GM19025 (cell line): ENCODE measurements at regions not wholly inside any gene's neighbourhood (a gene's known extent, or its start where the extent isn't known, plus 50 kb on each side); places are given as distances from the start of the nearest gene placed in this dataset.

Experiments used
- ATAC-seq: cut with Tn5 transposase; IDR thresholded peaks from one replicate; pipeline ENCODE4 v1.9.1; 2021; ENCODE audit warnings: mild to moderate bottlenecking, low read depth, moderate library complexity; ENCODE audit not compliant: unreplicated experiment

DNA sequence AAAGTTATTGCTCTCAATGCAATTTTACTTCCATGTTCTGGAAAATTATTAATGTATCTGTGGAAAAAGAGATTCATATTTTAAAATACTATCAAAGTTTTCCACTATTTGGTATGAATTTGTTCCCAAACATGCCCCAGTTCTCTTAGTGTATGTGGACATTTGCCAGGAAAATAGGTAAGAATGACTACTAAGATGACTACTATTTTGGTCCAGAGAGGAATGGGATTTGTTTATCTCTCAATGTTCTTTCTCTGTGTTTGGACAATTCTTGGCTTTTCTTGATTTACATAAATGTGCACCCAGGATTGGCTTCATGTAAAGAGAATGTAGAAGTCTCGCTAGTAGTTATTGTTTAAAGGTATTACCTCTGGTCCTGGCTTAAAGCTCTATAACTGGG, 60.3 kb upstream of the POT1 start:
- no peak for ATAC-seq
